Transverse colon (tissue), 4 donors: ENCODE measurements at regions not wholly inside any gene's neighbourhood (a gene's known extent, or its start where the extent isn't known, plus 50 kb on each side); places are given as distances from the start of the nearest gene placed in this dataset.

ENCODE experiments used
- CTCF ChIP-seq, 5 experiments: fragments of 200-600 bp in 3 of 5; fragments of 450-650 bp in 2 of 5; sonication (generic) in 3 of 5; IDR thresholded peaks; 1 replicate in 2 of 5; 2 replicates in 3 of 5; pipeline ENCODE4 v1.5.1; 2016 to 2017; ENCODE audit warnings: antibody characterized with exemption in 5 of 5, inconsistent platforms in 3 of 5, mild to moderate bottlenecking in 2 of 5, moderate library complexity in 1 of 5
- EP300 ChIP-seq: sonication (generic); formaldehyde crosslinking; IDR thresholded peaks from one replicate; pipeline ENCODE4 v1.6.1; 2017; ENCODE audit warnings: antibody characterized with exemption, low read depth
- POLR2A ChIP-seq: fragments of 450-650 bp; IDR thresholded peaks from one replicate; pipeline ENCODE4 v1.6.1; 2016; ENCODE audit warnings: antibody characterized with exemption, mild to moderate bottlenecking, moderate library complexity
- POLR2AphosphoS5 ChIP-seq, 3 donors: sonication (generic); formaldehyde crosslinking; IDR thresholded peaks; one replicate each; pipeline ENCODE4 v1.6.1; 2016; ENCODE audit warnings: antibody characterized with exemption in 3 of 3

- TF ChIP-seq CTCF (IDR thresholded peaks at IDR 0.05) (no peak), POLR2AphosphoS5 (IDR thresholded peaks at IDR 0.05) (no peak), POLR2A (no peak), EP300 (no peak)
Measured at GRCh38 chr4:108519208-108519833, 101.1 kb upstream of the RPL34 start.
